HEK293 (cell line): ENCODE measurements at regions not wholly inside any gene's neighbourhood (a gene's known extent, or its start where the extent isn't known, plus 50 kb on each side); places are given as distances from the start of the nearest gene placed in this dataset.

Source experiments
- CTCF ChIA-PET: fragments of 350-600 bp; formaldehyde crosslinking; extraction: SDS; loops from one replicate; lab custom pipeline; 2021; ENCODE audit warnings: antibody characterized with exemption; lab: Yijun Ruan, JAX
- POLR2A ChIA-PET: fragments of 300-600 bp; formaldehyde crosslinking; extraction: SDS; loops from one replicate; lab custom pipeline; 2020; ENCODE audit warnings: antibody characterized with exemption, inconsistent platforms; lab: Yijun Ruan, JAX
- H3K27ac ChIP-seq: fragments of 200-500 bp; sonication (Bioruptor generic); 2 replicates; pipeline ENCODE4 v1.5.1; 2014; ENCODE audit warnings: low read depth, low read length, control low read depth, inconsistent platforms; ENCODE audit errors: extremely low read depth
- H3K36me3 ChIP-seq, 2 experiments: fragments of 200-500 bp in 1 of 2; sonication (Bioruptor generic) in 1 of 2; 1 replicate in 1 of 2; 2 replicates in 1 of 2; pipeline ENCODE4 v1.5.1; 2014 to 2017; ENCODE audit warnings: inconsistent platforms in 2 of 2, low read length in 2 of 2; ENCODE audit not compliant: control insufficient read depth in 2 of 2, insufficient read depth in 1 of 2
- H3K4me1 ChIP-seq: fragments of 200-500 bp; sonication (Bioruptor generic); 2 replicates; pipeline ENCODE4 v1.5.1; 2014; ENCODE audit warnings: mild to moderate bottlenecking, low read length, inconsistent platforms; ENCODE audit not compliant: control insufficient read depth, insufficient read depth
- H3K4me3 ChIP-seq: 2 replicates; pipeline ENCODE4 v1.5.1; 2011; ENCODE audit warnings: low read depth, mild to moderate bottlenecking, control low read depth, low read length, moderate library complexity
- H3K9me3 ChIP-seq: fragments of 200-500 bp; sonication (Bioruptor generic); 2 replicates; pipeline ENCODE4 v1.5.1; 2014; ENCODE audit warnings: low read depth, low read length, inconsistent platforms; ENCODE audit not compliant: control insufficient read depth, insufficient read depth
- BCL11B ChIP-seq: fragments of 450-650 bp; formaldehyde crosslinking; IDR thresholded peaks from 2 replicates; pipeline ENCODE4 v1.5.1; 2016; ENCODE audit warnings: low read depth, missing biosample characterization, missing genetic modification characterization
- EGR2 ChIP-seq: fragments of 450-650 bp; formaldehyde crosslinking; IDR thresholded peaks from 2 replicates; pipeline ENCODE4 v1.5.1; 2016; ENCODE audit warnings: low read depth, missing biosample characterization, missing genetic modification characterization
- GLIS2 ChIP-seq: fragments of 450-650 bp; formaldehyde crosslinking; IDR thresholded peaks from 2 replicates; pipeline ENCODE4 v1.5.1; 2016; ENCODE audit warnings: missing biosample characterization, missing genetic modification characterization
- KLF16 ChIP-seq: fragments of 450-650 bp; formaldehyde crosslinking; IDR thresholded peaks from 2 replicates; pipeline ENCODE4 v1.5.1; 2017; ENCODE audit warnings: missing biosample characterization, missing genetic modification characterization
- ZBTB21 ChIP-seq: fragments of 450-650 bp; formaldehyde crosslinking; IDR thresholded peaks from 2 replicates; pipeline ENCODE4 v1.5.1; 2017; ENCODE audit warnings: missing biosample characterization, missing genetic modification characterization
- ZFHX2 ChIP-seq: fragments of 450-650 bp; formaldehyde crosslinking; conservative IDR thresholded peaks from 2 replicates; pipeline ENCODE4 v1.5.1; 2016; ENCODE audit warnings: missing biosample characterization, missing genetic modification characterization
- ZNF132 ChIP-seq: fragments of 450-650 bp; formaldehyde crosslinking; IDR thresholded peaks from 2 replicates; pipeline ENCODE4 v1.5.1; 2017; ENCODE audit warnings: missing biosample characterization, missing genetic modification characterization, borderline replicate concordance
- ZNF148 ChIP-seq: fragments of 450-650 bp; formaldehyde crosslinking; IDR thresholded peaks from 2 replicates; pipeline ENCODE4 v1.5.0; 2017; ENCODE audit warnings: missing biosample characterization, missing genetic modification characterization, borderline replicate concordance
- ZNF16 ChIP-seq: fragments of 450-650 bp; formaldehyde crosslinking; IDR thresholded peaks from 2 replicates; pipeline ENCODE4 v1.5.1; 2016; ENCODE audit warnings: low read depth, missing biosample characterization, missing genetic modification characterization
- ZNF311 ChIP-seq: fragments of 450-650 bp; formaldehyde crosslinking; IDR thresholded peaks from 2 replicates; pipeline ENCODE4 v1.5.1; 2017; ENCODE audit warnings: missing biosample characterization, missing genetic modification characterization, borderline replicate concordance
- ZNF354C ChIP-seq: fragments of 450-650 bp; formaldehyde crosslinking; IDR thresholded peaks from 2 replicates; pipeline ENCODE4 v1.5.1; 2016; ENCODE audit warnings: missing biosample characterization, missing genetic modification characterization, low read depth, borderline replicate concordance
- ZNF391 ChIP-seq: fragments of 450-650 bp; formaldehyde crosslinking; IDR thresholded peaks from 2 replicates; pipeline ENCODE4 v1.5.1; 2016; ENCODE audit warnings: low read depth, missing biosample characterization, missing genetic modification characterization, borderline replicate concordance
- ZNF398 ChIP-seq: fragments of 450-650 bp; formaldehyde crosslinking; IDR thresholded peaks from 2 replicates; pipeline ENCODE4 v1.5.1; 2017; ENCODE audit warnings: missing biosample characterization, missing genetic modification characterization
- ZNF626 ChIP-seq: fragments of 450-650 bp; sonication (Bioruptor Pico); formaldehyde crosslinking; IDR thresholded peaks from 2 replicates; pipeline ENCODE4 v1.5.1; 2018; ENCODE audit warnings: missing biosample characterization, missing genetic modification characterization, inconsistent platforms
- ZNF654 ChIP-seq: fragments of 450-650 bp; formaldehyde crosslinking; IDR thresholded peaks from 2 replicates; pipeline ENCODE4 v1.5.1; 2016; ENCODE audit warnings: low read depth, missing biosample characterization, missing genetic modification characterization
- ZNF658 ChIP-seq: fragments of 450-650 bp; formaldehyde crosslinking; IDR thresholded peaks from 2 replicates; pipeline ENCODE4; 2016; ENCODE audit warnings: missing biosample characterization, missing genetic modification characterization
- ZNF701 ChIP-seq: fragments of 450-650 bp; formaldehyde crosslinking; IDR thresholded peaks from 2 replicates; pipeline ENCODE4 v1.5.1; 2016; ENCODE audit warnings: missing biosample characterization, missing genetic modification characterization
- ZNF785 ChIP-seq: fragments of 450-650 bp; formaldehyde crosslinking; IDR thresholded peaks from 2 replicates; pipeline ENCODE4 v1.5.1; 2016; ENCODE audit warnings: missing biosample characterization, missing genetic modification characterization
- ZNF792 ChIP-seq: fragments of 450-650 bp; formaldehyde crosslinking; IDR thresholded peaks from 2 replicates; pipeline ENCODE4 v1.5.1; 2016; ENCODE audit warnings: missing biosample characterization, missing genetic modification characterization
- ZNF837 ChIP-seq: fragments of 450-650 bp; formaldehyde crosslinking; IDR thresholded peaks from 2 replicates; pipeline ENCODE4 v1.5.1; 2016; ENCODE audit warnings: missing biosample characterization, missing genetic modification characterization
- ZSCAN16 ChIP-seq: fragments of 450-650 bp; formaldehyde crosslinking; IDR thresholded peaks from 2 replicates; pipeline ENCODE4 v1.5.1; 2016; ENCODE audit warnings: missing biosample characterization, missing genetic modification characterization
- TF ChIP-seq, protein P1 (sequence below): fragments of 450-650 bp; formaldehyde crosslinking; IDR thresholded peaks from 2 replicates; pipeline ENCODE4 v1.5.1; 2016; ENCODE audit warnings: missing biosample characterization, missing genetic modification characterization, borderline replicate concordance

GRCh38 chr19:31572976-31573298 is 223.7 kb upstream of the TSHZ3 start (continued):
- TF ChIP-seq ZNF391 (no peak), BCL11B (tag by site-specific recombination) (no peak), ZNF354C (tag by site-specific recombination) (no peak)

DNA sequence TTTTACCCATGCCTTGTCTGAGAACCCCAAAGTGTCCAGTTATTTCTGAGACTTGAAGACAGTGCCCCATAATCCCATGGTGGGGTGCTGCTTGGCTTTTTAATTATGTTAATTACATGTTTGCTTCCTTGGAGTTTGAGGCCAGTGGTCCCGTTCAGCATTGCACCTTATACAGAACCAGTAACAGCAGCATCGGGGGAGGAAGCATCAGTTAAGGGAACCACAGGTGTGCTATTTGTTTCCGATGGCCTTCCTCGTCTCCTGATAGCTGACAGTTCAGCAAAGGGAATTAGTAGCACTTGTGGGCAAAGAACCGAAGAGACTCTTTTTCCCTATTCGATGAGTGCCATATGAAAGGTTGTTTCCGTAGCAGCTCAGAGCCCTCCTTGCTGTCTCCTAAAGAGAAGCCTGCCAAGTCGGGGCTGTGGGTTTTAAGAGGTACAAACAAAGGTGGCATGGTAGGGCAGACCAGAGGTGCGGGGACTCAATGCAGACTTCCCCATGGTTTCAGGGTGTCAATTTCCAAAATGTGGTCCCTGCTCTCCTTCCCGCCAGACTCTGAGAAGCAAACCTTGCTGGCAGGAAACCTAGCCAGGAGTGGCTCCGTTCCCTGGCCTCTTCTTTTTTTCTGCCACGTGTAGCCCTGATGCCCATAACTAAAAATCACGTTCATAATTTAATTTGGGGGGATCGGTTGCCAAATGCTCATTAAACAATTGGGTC is 225.2 kb upstream of the TSHZ3 start:
- TF ChIP-seq ZFHX2 (tag by site-specific recombination), result no peak
- no peak for TF ChIP-seq ZNF658 (tag by site-specific recombination)
- TF ChIP-seq, protein P1, sequence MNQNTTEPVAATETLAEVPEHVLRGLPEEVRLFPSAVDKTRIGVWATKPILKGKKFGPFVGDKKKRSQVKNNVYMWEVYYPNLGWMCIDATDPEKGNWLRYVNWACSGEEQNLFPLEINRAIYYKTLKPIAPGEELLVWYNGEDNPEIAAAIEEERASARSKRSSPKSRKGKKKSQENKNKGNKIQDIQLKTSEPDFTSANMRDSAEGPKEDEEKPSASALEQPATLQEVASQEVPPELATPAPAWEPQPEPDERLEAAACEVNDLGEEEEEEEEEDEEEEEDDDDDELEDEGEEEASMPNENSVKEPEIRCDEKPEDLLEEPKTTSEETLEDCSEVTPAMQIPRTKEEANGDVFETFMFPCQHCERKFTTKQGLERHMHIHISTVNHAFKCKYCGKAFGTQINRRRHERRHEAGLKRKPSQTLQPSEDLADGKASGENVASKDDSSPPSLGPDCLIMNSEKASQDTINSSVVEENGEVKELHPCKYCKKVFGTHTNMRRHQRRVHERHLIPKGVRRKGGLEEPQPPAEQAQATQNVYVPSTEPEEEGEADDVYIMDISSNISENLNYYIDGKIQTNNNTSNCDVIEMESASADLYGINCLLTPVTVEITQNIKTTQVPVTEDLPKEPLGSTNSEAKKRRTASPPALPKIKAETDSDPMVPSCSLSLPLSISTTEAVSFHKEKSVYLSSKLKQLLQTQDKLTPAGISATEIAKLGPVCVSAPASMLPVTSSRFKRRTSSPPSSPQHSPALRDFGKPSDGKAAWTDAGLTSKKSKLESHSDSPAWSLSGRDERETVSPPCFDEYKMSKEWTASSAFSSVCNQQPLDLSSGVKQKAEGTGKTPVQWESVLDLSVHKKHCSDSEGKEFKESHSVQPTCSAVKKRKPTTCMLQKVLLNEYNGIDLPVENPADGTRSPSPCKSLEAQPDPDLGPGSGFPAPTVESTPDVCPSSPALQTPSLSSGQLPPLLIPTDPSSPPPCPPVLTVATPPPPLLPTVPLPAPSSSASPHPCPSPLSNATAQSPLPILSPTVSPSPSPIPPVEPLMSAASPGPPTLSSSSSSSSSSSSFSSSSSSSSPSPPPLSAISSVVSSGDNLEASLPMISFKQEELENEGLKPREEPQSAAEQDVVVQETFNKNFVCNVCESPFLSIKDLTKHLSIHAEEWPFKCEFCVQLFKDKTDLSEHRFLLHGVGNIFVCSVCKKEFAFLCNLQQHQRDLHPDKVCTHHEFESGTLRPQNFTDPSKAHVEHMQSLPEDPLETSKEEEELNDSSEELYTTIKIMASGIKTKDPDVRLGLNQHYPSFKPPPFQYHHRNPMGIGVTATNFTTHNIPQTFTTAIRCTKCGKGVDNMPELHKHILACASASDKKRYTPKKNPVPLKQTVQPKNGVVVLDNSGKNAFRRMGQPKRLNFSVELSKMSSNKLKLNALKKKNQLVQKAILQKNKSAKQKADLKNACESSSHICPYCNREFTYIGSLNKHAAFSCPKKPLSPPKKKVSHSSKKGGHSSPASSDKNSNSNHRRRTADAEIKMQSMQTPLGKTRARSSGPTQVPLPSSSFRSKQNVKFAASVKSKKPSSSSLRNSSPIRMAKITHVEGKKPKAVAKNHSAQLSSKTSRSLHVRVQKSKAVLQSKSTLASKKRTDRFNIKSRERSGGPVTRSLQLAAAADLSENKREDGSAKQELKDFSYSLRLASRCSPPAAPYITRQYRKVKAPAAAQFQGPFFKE (tag by site-specific recombination), result no peak
- TF ChIP-seq ZNF785 (tag by site-specific recombination), result no peak
- no peak for TF ChIP-seq ZNF148 (tag by site-specific recombination)
- TF ChIP-seq ZNF837 (tag by site-specific recombination), result no peak
- TF ChIP-seq ZNF132 (tag by site-specific recombination), result no peak
- no peak for TF ChIP-seq ZNF311 (tag by site-specific recombination)
- TF ChIP-seq ZNF16 (tag by site-specific recombination), result no peak
- TF ChIP-seq ZBTB21 (tag by site-specific recombination), result no peak
- no peak for TF ChIP-seq ZNF654 (tag by site-specific recombination)
- no peak for TF ChIP-seq ZNF626
- TF ChIP-seq ZNF792 (tag by site-specific recombination), result no peak
- TF ChIP-seq ZNF701 (tag by site-specific recombination), result no peak
- no peak for TF ChIP-seq EGR2 (tag by site-specific recombination)
- TF ChIP-seq GLIS2 (tag by site-specific recombination), result no peak
- no peak for TF ChIP-seq KLF16 (tag by site-specific recombination)
- no peak for TF ChIP-seq ZNF398 (tag by site-specific recombination)
- TF ChIP-seq ZSCAN16, result no peak
- ChIA-PET POLR2A (no interaction called here), CTCF (interaction anchor here (0.6 to 2.0 kb wide), 2 partner anchors 22 to 530 kb away, joined by 3 to 7 read pairs; no protein-coding TSS in a partner anchor)
- Histone ChIP-seq H3K27ac (no peak overlapping the region), H3K4me1 (no peaks in the 10 kb centered on the region), H3K4me3 (no peak overlapping the region), H3K36me3 (no peaks in the 10 kb centered on the region; a peak in 1 of 3 replicates), H3K9me3 (no peaks in the 10 kb centered on the region; the same call in 1 of the 2 replicates)
